Naive thymus-derived CD4-positive, alpha-beta T cell (primary cell): ENCODE measurements at regions not wholly inside any gene's neighbourhood (a gene's known extent, or its start where the extent isn't known, plus 50 kb on each side); places are given as distances from the start of the nearest gene placed in this dataset.

ENCODE experiments used
- ATAC-seq: fragments of 150-1000 bp; cut with Tn5 transposase; 2 replicates; pipeline ENCODE4 v1.10.0; 2021; ENCODE audit warnings: mild to moderate bottlenecking, moderate library complexity
- CTCF ChIA-PET: fragments of 350-600 bp; sonication (Branson Sonifier 250); formaldehyde crosslinking; loops from one replicate; lab custom pipeline; 2021; ENCODE audit warnings: antibody characterized with exemption; lab: Charles Lee
- POLR2A ChIA-PET: fragments of 350-600 bp; sonication (Branson Sonifier 250); formaldehyde crosslinking; loops from one replicate; lab custom pipeline; 2021; ENCODE audit warnings: antibody characterized with exemption, inconsistent platforms; lab: Charles Lee
- DNase-seq, 9 donors: peaks; one replicate each; pipeline versions ENCODE4 v3.0.0 to v3.0.0-alpha.2; 2020 to 2022; ENCODE audit warnings: mixed read lengths in 1 of 9
- H3K27ac ChIP-seq: one replicate; pipeline ENCODE4 v1.7.0; 2013; ENCODE audit warnings: mild to moderate bottlenecking, low read depth, low read length, moderate library complexity
- H3K27me3 ChIP-seq, 2 donors: one replicate each; pipeline ENCODE4 v1.7.0; 2013; ENCODE audit warnings: low read length in 2 of 2, mild to moderate bottlenecking in 2 of 2, moderate library complexity in 2 of 2; ENCODE audit not compliant: control insufficient read depth in 2 of 2, insufficient read depth in 2 of 2
- H3K36me3 ChIP-seq, 3 experiments: 1 replicate in 2 of 3; 2 replicates in 1 of 3; pipeline ENCODE4 v1.7.0; 2013; ENCODE audit warnings: low read length in 3 of 3, mild to moderate bottlenecking in 3 of 3, moderate library complexity in 1 of 3; ENCODE audit not compliant: insufficient read depth in 3 of 3, control insufficient read depth in 2 of 3
- H3K4me1 ChIP-seq, 2 donors: one replicate each; pipeline ENCODE4 v1.7.0; 2013; ENCODE audit warnings: low read length in 2 of 2, mild to moderate bottlenecking in 2 of 2, moderate library complexity in 1 of 2; ENCODE audit not compliant: control insufficient read depth in 2 of 2, insufficient read depth in 2 of 2
- H3K4me3 ChIP-seq: 2 replicates; pipeline ENCODE4 v1.7.0; 2013; ENCODE audit warnings: mild to moderate bottlenecking, low read length
- H3K9me3 ChIP-seq, 3 experiments: 1 replicate in 2 of 3; 2 replicates in 1 of 3; pipeline ENCODE4 v1.7.0; 2013; ENCODE audit warnings: low read length in 3 of 3; ENCODE audit not compliant: control insufficient read depth in 2 of 3
- H3K27ac Mint-ChIP-seq, 9 donors: one replicate each; pipeline ENCODE4 v1.8.0; 2020 to 2022; ENCODE audit warnings: mixed read lengths in 9 of 9, mild to moderate bottlenecking in 8 of 9, moderate library complexity in 5 of 9, inconsistent platforms in 2 of 9
- H3K27me3 Mint-ChIP-seq, 5 donors: one replicate each; pipeline ENCODE4 v1.8.0; 2021 to 2022; ENCODE audit warnings: mixed read lengths in 5 of 5, mild to moderate bottlenecking in 1 of 5
- H3K36me3 Mint-ChIP-seq, 5 donors: one replicate each; pipeline ENCODE4 v1.8.0; 2020 to 2022; ENCODE audit warnings: mixed read lengths in 5 of 5, mild to moderate bottlenecking in 3 of 5, inconsistent platforms in 1 of 5
- H3K4me1 Mint-ChIP-seq, 7 donors: one replicate each; pipeline ENCODE4 v1.8.0; 2020 to 2022; ENCODE audit warnings: mixed read lengths in 7 of 7, mild to moderate bottlenecking in 3 of 7, inconsistent platforms in 1 of 7
- H3K4me3 Mint-ChIP-seq, 10 donors: one replicate each; pipeline ENCODE4 v1.8.0; 2020 to 2022; ENCODE audit warnings: mild to moderate bottlenecking in 10 of 10, mixed read lengths in 10 of 10, moderate library complexity in 6 of 10, inconsistent platforms in 2 of 10
- H3K9me3 Mint-ChIP-seq, 11 donors: one replicate each; pipeline ENCODE4 v1.8.0; 2020 to 2022; ENCODE audit warnings: mixed read lengths in 11 of 11, mild to moderate bottlenecking in 4 of 11, inconsistent platforms in 1 of 11, moderate library complexity in 1 of 11
- intact Hi-C, 2 donors: fragments of 100-400 bp; cut with micrococcal nuclease; formaldehyde crosslinking; loops; one replicate each; pipeline ENCODE4 v1.15.1; 2023

DNA sequence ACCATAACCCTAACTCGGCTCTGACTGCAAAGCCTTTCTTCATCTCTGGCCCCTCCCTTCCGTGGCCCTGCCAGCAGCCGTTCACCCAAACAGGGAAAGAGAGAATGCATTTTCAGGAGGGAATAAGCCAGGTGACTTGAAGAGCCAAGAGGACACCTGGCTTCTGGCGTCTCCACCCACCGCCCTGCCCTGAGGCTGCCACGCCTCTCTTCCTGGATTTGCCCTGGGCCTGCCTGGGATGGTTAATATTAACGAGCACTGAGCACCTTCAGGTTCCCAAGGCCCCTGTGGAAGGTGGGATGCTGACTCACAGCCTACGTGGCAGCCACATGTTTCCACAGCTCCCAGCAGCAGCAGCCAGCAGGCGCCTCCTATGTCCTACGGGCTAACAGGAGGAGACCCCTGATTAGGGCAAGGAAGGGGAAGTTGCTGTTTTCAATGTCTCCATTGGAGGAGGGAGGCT, 138.0 kb upstream of the RREB1 start:
- Histone ChIP-seq H3K4me3 (no peak overlapping the region), H3K27ac (no peak overlapping the region), H3K4me1 (no peaks in the 10 kb centered on the region), H3K36me3 (no peaks in the 10 kb centered on the region), H3K9me3 (no peaks in the 10 kb centered on the region), H3K27me3 (no peaks in the 10 kb centered on the region)
- ATAC-seq, result no peak
- intact Hi-C loops, result no loop called here
- no peaks in the 10 kb centered on the region for H3K9me3 Mint-ChIP-seq
- no peaks in the 10 kb centered on the region for H3K36me3 Mint-ChIP-seq
- peaks cover 0 to 15% (median 0%) of the 10 kb centered on the region in 5 donors for H3K27me3 Mint-ChIP-seq
- no peak overlapping the region for H3K27ac Mint-ChIP-seq
- CTCF ChIA-PET, result no interaction called here
- POLR2A ChIA-PET, result no interaction called here
- H3K4me1 Mint-ChIP-seq, result no peaks in the 10 kb centered on the region
- no peak overlapping the region for H3K4me3 Mint-ChIP-seq
- DNase-seq, result no peak

DNA sequence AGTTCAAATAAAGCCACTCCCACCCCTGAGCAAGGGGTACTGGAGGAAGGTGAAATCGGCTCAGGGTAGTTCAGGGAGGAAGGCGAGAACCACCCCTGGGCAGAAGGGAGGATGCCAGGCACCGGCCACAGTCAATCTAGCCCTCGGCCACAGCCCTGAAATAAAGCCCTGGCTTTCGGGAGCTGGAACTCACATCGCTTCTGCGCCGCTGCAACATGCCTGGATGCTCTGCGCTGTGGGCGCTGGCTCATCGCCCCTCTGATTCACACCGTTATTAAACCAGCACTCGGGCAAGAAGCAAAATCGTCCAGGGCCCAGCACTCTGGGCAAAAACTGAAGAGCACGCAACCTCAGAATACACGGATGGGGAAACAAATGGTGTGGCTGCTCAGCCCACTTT, 136.9 kb upstream of the RREB1 start:
- Histone ChIP-seq H3K27ac (no peak overlapping the region), H3K27me3 (no peaks in the 10 kb centered on the region), H3K36me3 (no peaks in the 10 kb centered on the region), H3K4me3 (no peak overlapping the region), H3K4me1 (no peaks in the 10 kb centered on the region), H3K9me3 (no peaks in the 10 kb centered on the region)
- H3K27me3 Mint-ChIP-seq, result peaks cover 0 to 13% (median 0%) of the 10 kb centered on the region in 5 donors
- H3K36me3 Mint-ChIP-seq, result no peaks in the 10 kb centered on the region
- H3K4me3 Mint-ChIP-seq, result no peak overlapping the region
- no peaks in the 10 kb centered on the region for H3K9me3 Mint-ChIP-seq
- ChIA-PET POLR2A (no interaction called here), CTCF (no interaction called here)
- no peaks in the 10 kb centered on the region for H3K4me1 Mint-ChIP-seq
- H3K27ac Mint-ChIP-seq, result no peak overlapping the region
- DNase-seq (no peak), ATAC-seq (no peak)
- intact Hi-C loops, result no loop called here

GRCh38 chr6:6971369-6971768, 136.4 kb upstream of the RREB1 start:
- Mint-ChIP-seq H3K27me3 (peaks cover 0 to 13% (median 0%) of the 10 kb centered on the region in 5 donors), H3K36me3 (no peaks in the 10 kb centered on the region), H3K4me3 (no peak overlapping the region), H3K27ac (no peak overlapping the region), H3K4me1 (no peaks in the 10 kb centered on the region), H3K9me3 (no peaks in the 10 kb centered on the region)
- H3K27me3 ChIP-seq, result no peaks in the 10 kb centered on the region
- ATAC-seq (no peak), DNase-seq (no peak)
- ChIA-PET CTCF (no interaction called here), POLR2A (interaction anchor here (0.9 kb wide), 1 partner anchor 247 kb away, joined by 3 read pairs; no protein-coding TSS in a partner anchor)
- no peaks in the 10 kb centered on the region for H3K36me3 ChIP-seq
- H3K4me1 ChIP-seq, result no peaks in the 10 kb centered on the region
- H3K27ac ChIP-seq, result no peak overlapping the region
- no peak overlapping the region for H3K4me3 ChIP-seq
- intact Hi-C loops, result no loop called here
- H3K9me3 ChIP-seq, result no peaks in the 10 kb centered on the region

GRCh38 chr6:6972456-6972855, 135.3 kb upstream of the RREB1 start:
- POLR2A ChIA-PET, result no interaction called here
- Mint-ChIP-seq H3K27ac (no peak overlapping the region), H3K36me3 (no peaks in the 10 kb centered on the region), H3K9me3 (no peaks in the 10 kb centered on the region), H3K4me3 (no peak overlapping the region), H3K27me3 (peaks cover 0 to 11% (median 0%) of the 10 kb centered on the region in 5 donors), H3K4me1 (peaks cover 0 to 2% (median 0%) of the 10 kb centered on the region in 7 donors)
- H3K9me3 ChIP-seq, result no peaks in the 10 kb centered on the region
- no peaks in the 10 kb centered on the region for H3K27me3 ChIP-seq
- ATAC-seq (no peak), DNase-seq (no peak)
- H3K4me3 ChIP-seq, result no peak overlapping the region
- H3K36me3 ChIP-seq, result no peaks in the 10 kb centered on the region
- CTCF ChIA-PET, result no interaction called here
- no peak overlapping the region for H3K27ac ChIP-seq
- intact Hi-C loops, result no loop called here
- H3K4me1 ChIP-seq, result no peaks in the 10 kb centered on the region

DNA sequence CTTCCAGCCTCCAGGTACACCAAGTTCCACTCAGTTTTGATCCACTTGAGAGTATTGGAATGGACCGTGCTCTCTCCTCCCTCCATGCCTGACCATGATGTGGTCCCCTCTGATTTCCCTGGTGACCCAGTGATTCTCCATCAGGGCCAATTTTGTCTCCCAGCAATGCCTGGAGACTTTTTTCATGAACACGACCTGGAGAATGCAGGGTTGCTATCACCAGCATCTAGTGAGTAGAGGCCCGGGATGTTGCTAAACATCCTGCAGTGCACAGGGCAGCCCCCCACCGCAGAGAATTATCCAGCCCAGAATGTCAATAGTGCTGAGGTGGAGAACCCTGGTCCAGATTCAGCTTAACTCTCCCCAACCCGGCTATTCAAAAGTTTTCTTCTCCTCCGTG, 134.0 kb upstream of the RREB1 start:
- Mint-ChIP-seq H3K36me3 (no peaks in the 10 kb centered on the region), H3K27ac (no peak overlapping the region), H3K4me3 (no peak overlapping the region), H3K27me3 (peaks cover 0 to 14% (median 0%) of the 10 kb centered on the region in 5 donors), H3K9me3 (no peaks in the 10 kb centered on the region), H3K4me1 (peaks cover 0 to 2% (median 0%) of the 10 kb centered on the region in 7 donors)
- H3K9me3 ChIP-seq, result no peaks in the 10 kb centered on the region
- H3K27ac ChIP-seq, result no peak overlapping the region
- intact Hi-C loops, result no loop called here
- H3K36me3 ChIP-seq, result no peaks in the 10 kb centered on the region
- H3K4me1 ChIP-seq, result no peaks in the 10 kb centered on the region
- DNase-seq (no peak), ATAC-seq (no peak)
- H3K4me3 ChIP-seq, result no peak overlapping the region
- ChIA-PET CTCF (no interaction called here), POLR2A (no interaction called here)
- no peaks in the 10 kb centered on the region for H3K27me3 ChIP-seq

GRCh38 chr6:6975459-6976111, 132.2 kb upstream of the RREB1 start:
- POLR2A ChIA-PET, result no interaction called here

DNA sequence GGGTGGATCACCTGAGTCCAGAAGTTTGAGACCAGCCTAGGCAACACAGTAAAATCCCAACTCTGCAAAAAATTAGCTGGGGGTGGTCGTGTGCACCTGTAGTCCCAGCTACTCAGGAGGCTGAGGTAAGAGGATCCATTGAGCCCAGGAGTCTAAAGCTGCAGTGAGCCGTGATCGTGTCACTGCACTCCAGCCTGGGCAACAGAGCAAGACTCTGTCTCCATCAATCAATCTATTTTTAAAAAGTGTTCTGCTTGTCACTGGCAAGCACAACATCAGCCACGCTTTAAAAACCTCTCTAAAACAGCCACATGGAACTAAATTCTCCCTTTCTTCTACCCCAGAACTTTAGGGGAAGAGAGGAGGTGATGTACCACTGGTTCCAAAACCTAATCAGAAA, 131.6 kb upstream of the RREB1 start:
- no peak overlapping the region for H3K4me3 Mint-ChIP-seq
- POLR2A ChIA-PET, result no interaction called here

More at GRCh38 chr6:6975459-6976111, 132.2 kb upstream of the RREB1 start:
- Histone ChIP-seq H3K27ac (no peak overlapping the region), H3K4me1 (no peaks in the 10 kb centered on the region), H3K27me3 (no peaks in the 10 kb centered on the region), H3K9me3 (no peaks in the 10 kb centered on the region), H3K36me3 (no peaks in the 10 kb centered on the region), H3K4me3 (no peak overlapping the region)
- ATAC-seq (no peak), DNase-seq (no peak)
- CTCF ChIA-PET, result no interaction called here
- intact Hi-C loops, result no loop called here
- no peak overlapping the region for H3K4me3 Mint-ChIP-seq
- H3K27me3 Mint-ChIP-seq, result peaks cover 0 to 14% (median 0%) of the 10 kb centered on the region in 5 donors
- H3K4me1 Mint-ChIP-seq, result peaks cover 0 to 2% (median 0%) of the 10 kb centered on the region in 7 donors
- H3K9me3 Mint-ChIP-seq, result no peaks in the 10 kb centered on the region
- no peak overlapping the region for H3K27ac Mint-ChIP-seq
- no peaks in the 10 kb centered on the region for H3K36me3 Mint-ChIP-seq

More for the DNA sequence above, 131.6 kb upstream of the RREB1 start:
- intact Hi-C loops, result no loop called here
- H3K27me3 Mint-ChIP-seq, result peaks cover 0 to 14% (median 0%) of the 10 kb centered on the region in 5 donors
- no peak overlapping the region for H3K27ac Mint-ChIP-seq
- H3K36me3 ChIP-seq, result no peaks in the 10 kb centered on the region
- no peaks in the 10 kb centered on the region for H3K27me3 ChIP-seq
- no peaks in the 10 kb centered on the region for H3K9me3 Mint-ChIP-seq
- no peaks in the 10 kb centered on the region for H3K9me3 ChIP-seq
- H3K4me1 ChIP-seq, result no peaks in the 10 kb centered on the region
- no peak overlapping the region for H3K27ac ChIP-seq
- H3K4me3 ChIP-seq, result no peak overlapping the region
- H3K4me1 Mint-ChIP-seq, result peaks cover 0 to 2% (median 0%) of the 10 kb centered on the region in 7 donors
- DNase-seq (no peak), ATAC-seq (no peak)
- no peaks in the 10 kb centered on the region for H3K36me3 Mint-ChIP-seq
- CTCF ChIA-PET, result no interaction called here
